H1 (cell line): ENCODE measurements at regions not wholly inside any gene's neighbourhood (a gene's known extent, or its start where the extent isn't known, plus 50 kb on each side); places are given as distances from the start of the nearest gene placed in this dataset.

Experiments used
- CTCF ChIA-PET: fragments of 300-600 bp; sonication (Branson Sonifier 250); formaldehyde crosslinking; loops from one replicate; lab custom pipeline; 2021; ENCODE audit not compliant: partially characterized antibody; lab: Charles Lee
- POLR2A ChIA-PET: fragments of 300-600 bp; sonication (Branson Sonifier 250); formaldehyde crosslinking; loops from one replicate; lab custom pipeline; 2021; ENCODE audit warnings: inconsistent platforms; ENCODE audit not compliant: partially characterized antibody; lab: Charles Lee
- DNase-seq, 2 experiments: peaks; one replicate each; pipeline versions ENCODE4 v3.0.0 to v3.0.0-alpha.2; 2010 to 2022; ENCODE audit warnings: low spot score in 2 of 2, low read depth in 1 of 2, mixed read lengths in 1 of 2
- FAIRE-seq: peaks from 2 replicates; lab custom pipeline; 2011; peaks lifted over from hg19 to GRCh38; lab: Jason Lieb, UNC
- H2AFZ ChIP-seq: 2 replicates; pipeline ENCODE4 v1.8.1; 2012; ENCODE audit warnings: low read length, inconsistent platforms
- H2AK5ac ChIP-seq: 2 replicates; pipeline ENCODE4 v1.6.1; 2013; ENCODE audit warnings: low read depth, low read length
- H2BK120ac ChIP-seq: replicated peaks from 2 replicates; pipeline ENCODE3; 2013; ENCODE audit warnings: low read depth, low read length, inconsistent platforms
- H2BK12ac ChIP-seq: 2 replicates; pipeline ENCODE4 v1.6.1; 2013; ENCODE audit warnings: low read depth, low read length
- H2BK15ac ChIP-seq: 2 replicates; pipeline ENCODE4 v1.6.1; 2013; ENCODE audit warnings: low read length
- H2BK20ac ChIP-seq: 2 replicates; pipeline ENCODE4 v1.6.1; 2013; ENCODE audit warnings: low read length
- H2BK5ac ChIP-seq: 2 replicates; pipeline ENCODE4 v1.6.1; 2013; ENCODE audit warnings: low read depth, low read length
- H3K14ac ChIP-seq: 2 replicates; pipeline ENCODE4 v1.6.1; 2013; ENCODE audit warnings: inconsistent platforms; ENCODE audit not compliant: insufficient read length
- H3K18ac ChIP-seq: 2 replicates; pipeline ENCODE4 v1.6.1; 2013; ENCODE audit warnings: low read length; ENCODE audit errors: extremely low read depth
- H3K23ac ChIP-seq: 2 replicates; pipeline ENCODE4 v1.6.1; 2013; ENCODE audit warnings: inconsistent platforms; ENCODE audit not compliant: insufficient read length
- H3K23me2 ChIP-seq: 2 replicates; pipeline ENCODE4 v1.6.1; 2013; ENCODE audit warnings: low read depth, low read length
- H3K27ac ChIP-seq: 2 replicates; pipeline ENCODE4 v1.6.1; 2011; ENCODE audit warnings: low read depth, low read length, inconsistent platforms
- H3K27me3 ChIP-seq, 4 experiments: replicated peaks in 1 of 4; 1 replicate in 1 of 4; 2 replicates in 3 of 4; pipeline versions ENCODE4 v1.6.1 to v1.8.1; 2011 to 2013; ENCODE audit warnings: low read length in 3 of 4, mild to moderate bottlenecking in 3 of 4, inconsistent platforms in 2 of 4, mixed read lengths in 2 of 4, moderate library complexity in 1 of 4; ENCODE audit not compliant: control insufficient read depth in 3 of 4, insufficient read depth in 3 of 4; ENCODE audit errors: extremely low read depth in 1 of 4
- H3K36me3 ChIP-seq, 4 experiments: 2 replicates each; pipeline versions ENCODE4 v1.6.1 to v1.8.1; 2011 to 2013; ENCODE audit warnings: mild to moderate bottlenecking in 4 of 4, low read length in 3 of 4, moderate library complexity in 2 of 4, control low read depth in 1 of 4, inconsistent platforms in 1 of 4; ENCODE audit not compliant: insufficient read depth in 4 of 4, control insufficient read depth in 2 of 4
- H3K4ac ChIP-seq: replicated peaks from 2 replicates; pipeline ENCODE3; 2013; ENCODE audit warnings: low read length, low read depth, mixed read lengths, inconsistent platforms; ENCODE audit not compliant: insufficient read length
- H3K4me1 ChIP-seq, 4 experiments: replicated peaks in 1 of 4; 1 replicate in 1 of 4; 2 replicates in 3 of 4; pipeline versions ENCODE4 v1.6.1 to v1.8.1; 2011 to 2013; ENCODE audit warnings: low read length in 3 of 4, inconsistent platforms in 2 of 4, mixed read lengths in 1 of 4; ENCODE audit not compliant: insufficient read depth in 4 of 4, control insufficient read depth in 3 of 4
- H3K4me2 ChIP-seq, 2 experiments: 2 replicates each; pipeline versions ENCODE4 v1.6.1 to v1.8.1; 2011 to 2013; ENCODE audit warnings: low read depth in 2 of 2, low read length in 2 of 2, control low read depth in 1 of 2, inconsistent platforms in 1 of 2, mild to moderate bottlenecking in 1 of 2; ENCODE audit not compliant: insufficient read depth in 1 of 2
- H3K4me3 ChIP-seq, 4 experiments: fragments of 200-600, 300-600 bp in 1 of 4; sonication (generic), shearing (Covaris generic), sonication (Bioruptor Twin) in 1 of 4; 2 replicates each; pipeline versions ENCODE4 v1.5.1 to v1.8.1; 2011 to 2016; ENCODE audit warnings: low read length in 4 of 4, low read depth in 3 of 4, control low read depth in 2 of 4, inconsistent platforms in 2 of 4, mild to moderate bottlenecking in 2 of 4, mixed read lengths in 1 of 4, moderate library complexity in 1 of 4; ENCODE audit not compliant: insufficient read depth in 2 of 4; ENCODE audit errors: extremely low read depth in 1 of 4
- H3K56ac ChIP-seq: replicated peaks from 2 replicates; pipeline ENCODE3; 2013; ENCODE audit warnings: low read depth, mild to moderate bottlenecking, mixed read lengths, low read length, inconsistent platforms; ENCODE audit not compliant: insufficient read length
- H3K79me1 ChIP-seq: 2 replicates; pipeline ENCODE4 v1.6.1; 2013; ENCODE audit warnings: low read depth, low read length, control low read depth
- H3K79me2 ChIP-seq, 2 experiments: 2 replicates each; pipeline versions ENCODE4 v1.6.1 to v1.8.1; 2012 to 2013; ENCODE audit warnings: low read length in 2 of 2, mild to moderate bottlenecking in 2 of 2, inconsistent platforms in 1 of 2; ENCODE audit not compliant: insufficient read depth in 2 of 2, control insufficient read depth in 1 of 2
- H3K9ac ChIP-seq, 4 experiments: replicated peaks in 1 of 4; 1 replicate in 1 of 4; 2 replicates in 3 of 4; pipeline versions ENCODE4 v1.6.1 to v1.8.1; 2011 to 2013; ENCODE audit warnings: low read depth in 3 of 4, low read length in 3 of 4, control low read depth in 2 of 4, mild to moderate bottlenecking in 2 of 4, moderate library complexity in 2 of 4, inconsistent platforms in 1 of 4; ENCODE audit errors: extremely low read depth in 1 of 4
- H3K9me3 ChIP-seq, 2 experiments: 2 replicates each; pipeline versions ENCODE4 v1.6.1 to v1.8.1; 2012 to 2013; ENCODE audit warnings: mild to moderate bottlenecking in 2 of 2, moderate library complexity in 2 of 2, control low read depth in 1 of 2, inconsistent platforms in 1 of 2, low read depth in 1 of 2, low read length in 1 of 2, mixed read lengths in 1 of 2; ENCODE audit not compliant: insufficient read depth in 2 of 2
- H4K20me1 ChIP-seq, 2 experiments: replicated peaks in 1 of 2; 2 replicates each; pipeline versions ENCODE3 to v1.8.1; 2011 to 2013; ENCODE audit warnings: inconsistent platforms in 2 of 2, low read length in 2 of 2, mild to moderate bottlenecking in 1 of 2; ENCODE audit not compliant: insufficient read depth in 2 of 2, control insufficient read depth in 1 of 2
- H4K5ac ChIP-seq: 2 replicates; pipeline ENCODE4 v1.6.1; 2013; ENCODE audit warnings: low read length, low read depth, mixed read lengths, inconsistent platforms; ENCODE audit not compliant: insufficient read length
- H4K8ac ChIP-seq: 2 replicates; pipeline ENCODE4 v1.8.0; 2013; ENCODE audit warnings: mild to moderate bottlenecking, moderate library complexity, low read length, inconsistent platforms; ENCODE audit not compliant: insufficient read depth; ENCODE audit errors: extremely low read depth
- H4K91ac ChIP-seq: replicated peaks from 2 replicates; pipeline ENCODE3; 2013; ENCODE audit warnings: low read length, mixed read lengths, inconsistent platforms; ENCODE audit not compliant: insufficient read length
- RAD21 ChIP-seq, 2 experiments: IDR thresholded peaks in 1 of 2; conservative IDR thresholded peaks in 1 of 2; 2 replicates each; pipeline ENCODE4 v1.6.1; 2011; ENCODE audit warnings: low read depth in 2 of 2, low read length in 2 of 2, improper control_type of control experiment in 1 of 2, inconsistent platforms in 1 of 2, mild to moderate bottlenecking in 1 of 2, moderate library complexity in 1 of 2
- RXRA ChIP-seq: IDR thresholded peaks from 2 replicates; pipeline ENCODE4 v1.6.1; 2011; ENCODE audit warnings: low read depth, mild to moderate bottlenecking, low read length, moderate library complexity; ENCODE audit not compliant: insufficient read depth
- ZNF274 ChIP-seq: IDR thresholded peaks from 2 replicates; pipeline ENCODE4 v1.7.0; 2012; ENCODE audit warnings: low read length, borderline replicate concordance; ENCODE audit errors: extremely low read depth
- WGBS, 2 experiments: shearing (Covaris generic) in 1 of 2; methylation state at CpG; one replicate each; pipeline versions ENCODE4 v1.1.6 to v1.1.7; 2013 to 2015; ENCODE audit warnings: low lambda C conversion rate in 2 of 2, mixed read lengths in 2 of 2, inconsistent platforms in 1 of 2, low coverage in 1 of 2, missing lambda C conversion rate in 1 of 2; ENCODE audit not compliant: insufficient replicate concordance in 2 of 2, insufficient coverage in 1 of 2, insufficient read length in 1 of 2; ENCODE audit errors: extremely low coverage in 1 of 2, missing lambda C conversion rate in 1 of 2; 5-methylcytosine and 5-hydroxymethylcytosine counted together
- TF ChIP-seq, protein P1 (sequence below): IDR thresholded peaks from 2 replicates; pipeline ENCODE4 v1.6.1; 2012; ENCODE audit warnings: low read length, inconsistent platforms

DNA sequence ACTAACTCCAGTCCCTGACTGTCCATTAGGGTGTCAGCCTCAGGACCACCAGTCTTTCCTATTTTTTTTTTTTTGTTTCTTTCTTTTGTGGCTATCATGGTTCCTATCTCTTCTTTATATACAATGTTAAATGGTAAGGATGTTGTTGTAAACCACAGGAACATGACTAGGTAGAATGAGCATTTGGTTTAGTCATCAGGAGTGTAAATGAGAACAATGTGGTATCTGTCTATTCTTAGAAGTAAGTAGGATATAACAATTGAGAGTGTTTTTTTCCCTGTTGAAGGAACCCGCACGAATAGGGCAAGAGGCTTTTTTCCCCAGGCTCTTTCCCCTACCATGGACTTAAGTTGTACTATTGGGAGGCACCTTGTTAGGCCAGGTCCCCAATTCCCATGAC, 880.3 kb upstream of the GBE1 start:
- H2BK120ac ChIP-seq, result no peak overlapping the region
- no peak overlapping the region for H3K9ac ChIP-seq
- no peaks in the 10 kb centered on the region for H3K23me2 ChIP-seq
- H2AK5ac ChIP-seq, result no peak overlapping the region
- H4K5ac ChIP-seq, result no peak overlapping the region
- H4K91ac ChIP-seq, result no peak overlapping the region
- no peaks in the 10 kb centered on the region for H3K27me3 ChIP-seq
- POLR2A ChIA-PET, result no interaction called here
- CTCF ChIA-PET, result no interaction called here
- no peak overlapping the region for H3K14ac ChIP-seq
- H3K56ac ChIP-seq, result no peak overlapping the region
- H2BK15ac ChIP-seq, result no peak overlapping the region
- no peak overlapping the region for H3K23ac ChIP-seq
- no peak overlapping the region for H2BK5ac ChIP-seq
- no peaks in the 10 kb centered on the region for H3K79me1 ChIP-seq
- no peak overlapping the region for H4K8ac ChIP-seq
- no peak overlapping the region for H2BK20ac ChIP-seq
- no peaks in the 10 kb centered on the region for H3K4me1 ChIP-seq
- TF ChIP-seq, protein P1, sequence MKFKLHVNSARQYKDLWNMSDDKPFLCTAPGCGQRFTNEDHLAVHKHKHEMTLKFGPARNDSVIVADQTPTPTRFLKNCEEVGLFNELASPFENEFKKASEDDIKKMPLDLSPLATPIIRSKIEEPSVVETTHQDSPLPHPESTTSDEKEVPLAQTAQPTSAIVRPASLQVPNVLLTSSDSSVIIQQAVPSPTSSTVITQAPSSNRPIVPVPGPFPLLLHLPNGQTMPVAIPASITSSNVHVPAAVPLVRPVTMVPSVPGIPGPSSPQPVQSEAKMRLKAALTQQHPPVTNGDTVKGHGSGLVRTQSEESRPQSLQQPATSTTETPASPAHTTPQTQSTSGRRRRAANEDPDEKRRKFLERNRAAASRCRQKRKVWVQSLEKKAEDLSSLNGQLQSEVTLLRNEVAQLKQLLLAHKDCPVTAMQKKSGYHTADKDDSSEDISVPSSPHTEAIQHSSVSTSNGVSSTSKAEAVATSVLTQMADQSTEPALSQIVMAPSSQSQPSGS, result no peak
- TF ChIP-seq RXRA, result no peak
- TF ChIP-seq RAD21 (IDR thresholded peaks at IDR 0.05 in 1 of 2, conservative IDR thresholded peaks at IDR 0.05 in 1 of 2; ENCODE audit: low read depth in 2 of 2, low read length in 2 of 2), result no peak
- no peak for TF ChIP-seq ZNF274
- no peak overlapping the region for H3K4me3 ChIP-seq
- no peak for FAIRE-seq
- no peaks in the 10 kb centered on the region for H3K79me2 ChIP-seq
- no peak overlapping the region for H2AFZ ChIP-seq
- no peaks in the 10 kb centered on the region for H3K36me3 ChIP-seq
- no peak for DNase-seq
- no peaks in the 10 kb centered on the region for H4K20me1 ChIP-seq
- H2BK12ac ChIP-seq, result no peak overlapping the region
- H3K4me2 ChIP-seq, result no peak overlapping the region
- peaks cover 9 to 12% of the 10 kb centered on the region in 2 experiments for H3K9me3 ChIP-seq
- 100% methylated on average over 2 of the region's 2 CpGs; no CpG with 5 or more reads in 1 of the 2 experiments for WGBS, 2 experiments
- no peak overlapping the region for H3K27ac ChIP-seq
- H3K18ac ChIP-seq, result no peak overlapping the region
- H3K4ac ChIP-seq, result no peak overlapping the region
